COLO829 (cell line): ENCODE measurements at regions not wholly inside any gene's neighbourhood (a gene's known extent, or its start where the extent isn't known, plus 50 kb on each side); places are given as distances from the start of the nearest gene placed in this dataset.

ENCODE experiments used
- DNase-seq: peaks from one replicate; pipeline ENCODE4 v3.0.0; 2012; ENCODE audit warnings: low spot score

DNA sequence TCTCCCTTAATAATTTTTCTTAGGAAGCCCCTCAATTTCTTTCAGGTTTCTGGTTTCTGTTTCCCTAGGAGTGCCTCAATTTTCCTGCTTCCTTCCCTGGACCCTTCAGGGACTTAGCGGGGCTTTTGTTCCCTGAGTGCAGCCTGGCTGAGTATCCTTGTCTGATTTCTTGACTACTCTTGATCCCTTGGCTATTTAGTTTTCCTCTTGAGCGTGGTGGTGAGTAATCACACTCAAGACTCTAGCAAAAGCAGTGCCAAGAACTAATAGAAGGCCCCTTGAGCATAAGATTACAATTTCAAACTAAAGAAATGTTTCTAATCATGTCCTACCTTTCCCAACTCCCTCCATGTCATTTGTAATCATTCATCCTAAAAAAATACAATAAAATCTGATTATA is 94.3 kb upstream of the C3orf80 start:
- DNase-seq, result no peak

DNA sequence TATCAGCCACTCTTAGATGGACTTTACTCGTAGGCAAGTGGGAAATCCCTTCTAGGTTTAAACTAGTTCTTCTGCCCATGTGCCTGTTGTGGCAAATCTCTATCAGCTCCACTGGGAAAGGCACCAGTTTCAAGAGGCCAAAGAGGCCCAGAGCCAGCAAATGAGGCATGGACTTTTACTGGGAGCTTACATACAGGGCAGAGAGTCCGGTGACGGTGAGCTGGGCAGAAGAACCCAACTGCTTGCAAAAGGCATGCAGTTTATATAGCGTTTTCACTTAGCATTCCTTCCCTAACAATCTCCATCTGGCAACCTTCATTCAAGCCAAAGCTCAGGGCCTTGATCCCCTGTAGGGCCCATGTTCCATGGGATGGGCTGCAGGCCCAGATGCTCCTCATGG is 93.0 kb upstream of the C3orf80 start:
- no peak for DNase-seq

DNA sequence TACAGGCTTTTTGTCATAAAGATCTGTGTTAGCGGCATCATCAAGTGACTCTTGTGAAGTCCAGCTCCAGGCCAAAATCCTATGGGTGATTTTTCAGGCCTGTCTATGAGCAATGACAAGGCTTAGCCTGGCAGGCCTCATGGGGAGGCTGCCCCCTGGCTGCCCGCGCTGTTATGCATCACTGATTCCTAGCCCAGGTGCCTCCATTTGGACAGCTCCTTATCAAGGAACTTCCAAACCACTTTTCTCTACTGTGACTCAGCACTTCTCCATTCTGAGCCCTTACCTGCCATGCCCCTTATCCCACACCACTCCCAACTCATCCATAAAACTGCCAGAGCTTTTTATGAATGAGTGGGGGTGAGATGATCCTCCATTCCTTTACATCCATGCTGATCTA is 91.5 kb upstream of the C3orf80 start:
- DNase-seq, result no peak

DNA sequence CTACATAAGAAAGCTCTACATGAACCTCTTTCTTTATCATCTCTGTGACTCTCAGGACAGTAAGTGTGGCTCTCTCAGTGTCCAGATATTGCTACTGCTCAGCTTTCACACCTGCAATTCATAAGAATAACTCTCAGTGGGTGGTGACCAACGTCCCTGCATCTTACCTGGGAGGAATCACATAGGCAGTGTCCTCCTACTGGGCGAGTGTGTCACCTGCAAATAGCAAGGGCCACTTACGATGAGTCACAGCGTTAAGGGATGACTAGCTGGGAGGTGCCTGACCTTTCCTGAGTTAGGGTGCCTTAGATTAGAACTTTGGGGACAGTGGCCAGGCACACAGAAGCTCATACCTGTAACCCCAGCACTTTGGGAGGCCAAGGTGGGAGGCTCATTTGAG is 90.8 kb upstream of the C3orf80 start:
- DNase-seq, result no peak

DNA sequence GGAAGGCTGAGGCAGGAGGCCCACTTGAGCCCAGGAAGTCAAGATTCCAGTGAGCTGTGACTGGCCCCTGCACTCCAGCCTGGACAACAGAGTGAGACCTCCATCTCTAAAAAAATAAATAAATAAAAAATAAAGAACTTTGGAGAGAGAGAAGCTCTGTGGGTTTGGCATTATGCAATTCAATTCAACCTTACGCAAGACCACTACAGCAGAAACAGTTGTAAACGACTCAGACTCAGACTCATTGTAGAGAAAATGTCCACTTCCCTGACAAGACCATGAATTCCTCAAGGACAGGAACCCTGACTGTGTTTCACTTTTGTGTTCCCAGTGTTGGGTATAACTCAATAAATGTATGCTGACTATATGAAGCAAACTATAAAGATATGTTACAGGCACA is 90.3 kb upstream of the C3orf80 start:
- no peak for DNase-seq

DNA sequence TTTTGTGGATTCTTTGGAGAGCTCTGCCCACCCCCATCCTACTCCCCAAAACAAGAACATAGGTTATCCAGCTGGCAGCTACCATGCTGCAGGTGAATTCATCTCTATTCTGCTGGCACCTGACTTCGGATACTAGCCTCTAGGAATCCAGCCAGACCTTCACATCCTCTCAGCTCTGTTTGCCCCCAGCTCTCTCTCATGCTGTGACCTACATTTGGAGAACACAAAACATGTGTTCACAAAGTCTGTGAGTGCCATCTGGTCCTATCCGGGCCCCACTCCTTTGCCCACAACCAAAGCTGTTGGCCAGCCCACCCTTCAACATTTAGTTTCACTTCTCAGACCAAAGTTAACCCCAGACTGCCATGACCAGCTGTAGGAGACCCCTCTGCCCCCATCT is 89.4 kb upstream of the C3orf80 start:
- no peak for DNase-seq

DNA sequence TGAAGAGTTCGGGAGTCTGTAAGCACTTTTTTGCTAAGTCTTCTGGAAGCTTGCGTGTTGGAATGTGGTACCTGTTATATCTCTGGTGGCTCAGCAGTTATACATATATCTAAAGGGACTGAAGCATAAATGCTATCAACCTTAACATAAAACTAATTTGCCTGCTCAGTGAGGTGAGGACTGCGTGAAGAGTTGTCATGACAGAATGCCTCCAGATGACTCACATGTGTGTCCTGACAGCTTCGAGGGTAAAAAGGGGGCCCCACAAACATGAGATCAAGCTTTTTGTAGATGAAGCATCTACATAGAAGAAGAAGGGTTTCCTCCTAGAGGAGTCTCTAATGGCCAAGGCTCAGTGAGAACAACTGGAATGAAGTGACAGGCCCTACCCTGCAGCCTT is 88.8 kb upstream of the C3orf80 start:
- no peak for DNase-seq

DNA sequence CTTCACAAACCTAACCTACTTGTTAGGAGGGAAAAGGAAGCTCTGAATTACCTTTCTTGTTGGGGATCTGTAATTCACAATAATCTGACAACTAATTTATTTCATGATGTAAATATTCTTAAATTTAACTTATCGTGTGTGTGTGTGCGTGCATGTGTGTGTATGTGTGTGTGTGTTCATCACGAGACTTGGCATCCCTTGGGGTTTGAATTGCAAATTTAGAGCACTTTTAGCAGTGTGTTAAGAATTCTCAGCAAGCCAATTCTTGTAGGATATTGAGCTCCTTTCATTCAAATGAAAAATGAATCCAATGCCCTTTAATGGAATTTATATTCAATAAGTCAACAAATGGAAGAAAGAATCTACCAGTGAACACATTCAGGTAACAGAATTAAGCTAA is 85.9 kb upstream of the C3orf80 start:
- no peak for DNase-seq

DNA sequence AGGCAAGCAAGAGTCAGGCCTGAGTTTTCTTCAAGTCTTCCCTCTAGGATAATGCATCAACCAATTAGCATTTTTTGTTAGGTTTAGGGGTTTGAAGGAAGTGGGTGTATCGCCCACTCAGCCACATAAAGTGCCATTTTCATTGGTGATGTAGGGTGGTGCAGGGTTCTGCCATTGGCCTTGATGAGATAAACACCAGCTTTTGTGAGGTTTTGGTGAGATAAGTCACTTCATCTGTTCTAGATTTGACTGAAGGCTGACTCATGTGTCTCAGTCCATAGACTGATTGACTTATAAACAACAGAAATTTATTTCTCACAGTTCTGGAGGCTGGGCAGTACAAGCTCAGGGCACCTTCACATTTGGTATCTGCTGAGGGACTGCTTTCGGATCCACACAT is 84.5 kb upstream of the C3orf80 start:
- DNase-seq, result no peak

DNA sequence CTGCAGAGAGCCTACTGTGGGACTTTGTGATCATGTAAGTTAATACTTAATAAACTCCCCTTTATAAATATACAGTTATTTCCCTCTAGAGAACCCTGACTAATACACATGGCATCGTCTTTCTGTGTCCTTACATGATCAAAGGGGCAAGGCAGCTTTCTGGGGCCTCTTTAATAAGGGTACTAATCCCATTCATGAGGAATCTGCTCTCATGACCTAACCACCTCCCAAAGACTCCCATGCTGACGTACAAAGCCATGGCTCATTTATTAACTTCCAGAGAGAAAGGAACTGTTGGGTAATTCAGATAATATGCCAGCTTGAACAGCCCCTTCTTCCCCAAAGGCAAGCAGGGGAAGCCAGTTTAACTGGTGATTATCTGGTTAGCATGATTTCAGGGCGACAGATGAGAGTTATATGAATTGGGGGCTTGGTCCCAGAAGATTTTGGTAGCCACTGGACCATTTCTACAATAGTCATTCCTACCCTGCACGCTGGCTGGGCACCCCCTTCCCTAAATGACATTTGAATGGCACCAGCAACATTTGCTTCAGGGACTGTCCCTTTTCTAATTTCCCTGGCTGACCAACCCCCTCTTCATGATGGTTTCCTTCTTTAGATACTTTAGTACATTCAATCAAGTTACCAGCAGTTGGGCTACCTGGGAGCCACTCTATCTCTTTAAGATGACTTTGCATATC is 83.6 kb upstream of the C3orf80 start:
- DNase-seq, result no peak

DNA sequence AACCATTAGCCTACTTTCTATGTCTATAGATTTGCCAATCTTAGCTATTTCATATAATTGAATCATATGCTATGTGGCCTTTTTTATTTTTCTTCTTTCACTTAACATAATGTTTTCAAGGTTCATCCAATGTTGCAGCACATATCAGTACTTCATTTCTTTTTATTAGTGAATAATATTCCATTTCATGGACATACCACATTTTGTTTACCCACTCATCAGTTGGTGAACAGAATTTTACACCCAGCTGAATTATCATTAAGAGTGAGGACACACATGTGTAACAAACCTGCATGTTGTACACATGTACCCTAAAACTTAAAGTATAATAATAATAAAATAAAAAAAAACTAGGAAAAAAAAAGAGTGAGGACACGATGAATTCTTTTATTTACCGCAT is 81.7 kb upstream of the C3orf80 start:
- DNase-seq, result no peak

DNA sequence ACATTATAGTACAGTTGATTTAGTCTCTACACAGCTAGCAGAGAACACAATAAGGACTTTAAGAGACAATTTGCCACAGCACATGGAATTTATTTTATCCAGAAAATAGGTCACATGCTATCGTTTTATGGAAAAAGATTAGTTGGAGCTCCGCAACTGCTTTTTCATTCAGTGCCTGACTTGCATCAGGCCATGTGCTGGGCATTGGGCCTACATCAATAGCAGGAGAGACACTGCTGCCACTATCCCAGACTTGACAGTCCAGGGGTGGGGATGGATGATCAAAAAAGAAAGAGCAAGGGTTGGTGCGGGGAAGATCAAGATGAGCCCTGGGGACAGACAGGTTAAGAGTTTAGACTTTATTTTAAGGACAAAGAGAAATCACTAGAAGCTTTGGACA is 75.2 kb upstream of the C3orf80 start:
- no peak for DNase-seq

DNA sequence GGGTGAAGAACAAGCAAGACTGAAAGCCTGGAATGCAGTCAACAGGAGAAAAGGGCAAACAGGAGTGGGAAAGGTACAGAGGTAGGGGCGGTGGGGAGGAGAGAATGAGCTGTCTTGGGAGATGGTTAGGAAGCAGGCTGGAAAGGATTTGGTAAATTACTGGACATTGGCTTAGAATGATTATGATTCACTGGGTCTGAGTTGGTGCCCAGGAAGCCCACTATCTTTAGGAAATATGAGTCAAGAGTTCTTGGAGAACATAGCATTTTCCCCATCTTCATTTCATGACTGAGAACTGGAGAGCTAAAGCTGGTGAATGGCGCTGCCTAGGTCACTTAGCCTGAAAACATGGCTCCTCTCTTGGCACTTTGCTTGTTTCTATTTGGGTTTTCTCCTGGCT is 74.7 kb upstream of the C3orf80 start:
- DNase-seq, result no peak

DNA sequence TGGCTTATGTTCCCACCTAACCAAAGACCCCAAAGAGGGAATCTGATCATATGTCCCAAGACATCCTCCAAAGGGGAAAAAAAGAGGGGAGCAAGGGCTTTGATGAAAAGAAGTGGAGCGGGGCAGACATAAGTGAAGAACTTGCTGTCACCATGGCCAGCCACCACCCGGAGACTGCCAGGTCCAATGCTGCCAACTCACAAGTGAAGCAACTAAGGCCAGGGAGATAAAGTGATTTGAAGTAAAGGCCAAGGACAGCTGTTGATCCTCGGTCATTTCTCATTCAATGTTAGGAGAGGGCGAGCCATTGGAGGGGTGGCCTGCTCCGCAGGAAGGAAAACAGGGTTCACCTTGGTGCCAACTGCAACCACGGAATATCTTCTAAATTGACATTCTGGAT is 72.6 kb upstream of the C3orf80 start:
- no peak for DNase-seq

DNA sequence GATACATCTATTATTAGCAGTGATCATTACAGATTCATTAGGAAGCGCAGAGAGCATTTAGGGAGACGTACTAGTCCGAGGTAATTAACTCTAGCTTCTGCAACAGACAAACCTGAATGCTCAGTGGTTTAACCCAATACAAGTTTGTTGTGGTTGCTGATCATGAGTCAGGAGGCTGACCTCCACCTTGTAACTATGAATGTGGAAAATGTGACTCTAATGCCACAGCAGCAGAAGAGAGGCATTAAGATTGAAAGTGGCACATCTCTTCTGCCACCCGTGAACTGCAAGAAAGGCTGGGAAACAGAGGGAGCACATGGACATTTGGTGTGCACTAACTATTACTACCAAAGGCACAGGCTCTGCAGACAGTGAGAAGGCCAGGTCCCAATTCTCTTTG is 71.2 kb upstream of the C3orf80 start:
- DNase-seq, result no peak

DNA sequence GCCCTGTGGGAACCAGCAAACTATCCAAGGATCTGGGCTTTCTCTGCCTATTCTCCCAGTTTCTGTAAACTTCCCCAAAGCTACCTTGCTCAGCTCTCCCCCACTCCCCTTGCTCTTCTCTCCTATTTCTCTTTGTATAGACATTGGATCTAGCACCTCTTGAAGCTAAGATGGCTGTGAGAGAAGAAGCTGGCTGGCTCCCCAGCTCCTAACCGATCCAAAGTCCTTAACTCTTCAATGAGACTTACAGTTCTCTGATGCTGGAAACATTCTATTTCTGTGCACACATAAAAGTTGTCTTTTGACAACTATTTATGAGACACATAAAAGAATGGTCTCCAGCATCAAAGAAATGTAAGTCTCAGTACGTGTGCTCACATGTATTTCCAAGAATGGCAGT is 70.6 kb upstream of the C3orf80 start:
- DNase-seq, result no peak

DNA sequence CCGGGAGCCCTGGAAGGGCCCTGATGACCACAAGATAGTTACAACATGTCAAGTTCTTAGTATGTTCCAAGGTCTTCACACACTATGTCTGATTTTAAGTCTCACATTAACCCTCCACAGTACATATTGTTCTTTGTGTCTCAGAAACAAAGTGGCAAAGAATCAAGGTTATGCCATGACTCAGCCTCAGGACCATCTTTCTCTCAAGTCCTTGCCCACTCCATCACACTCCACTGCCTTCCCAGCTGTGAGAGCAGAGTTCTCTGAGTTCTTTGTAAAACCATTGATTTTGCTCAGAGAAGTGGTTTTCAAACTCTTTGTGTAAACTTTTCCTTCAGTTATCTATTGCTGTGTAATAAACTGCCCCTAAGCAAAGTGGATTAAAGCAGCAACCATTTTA is 67.9 kb upstream of the C3orf80 start:
- no peak for DNase-seq

DNA sequence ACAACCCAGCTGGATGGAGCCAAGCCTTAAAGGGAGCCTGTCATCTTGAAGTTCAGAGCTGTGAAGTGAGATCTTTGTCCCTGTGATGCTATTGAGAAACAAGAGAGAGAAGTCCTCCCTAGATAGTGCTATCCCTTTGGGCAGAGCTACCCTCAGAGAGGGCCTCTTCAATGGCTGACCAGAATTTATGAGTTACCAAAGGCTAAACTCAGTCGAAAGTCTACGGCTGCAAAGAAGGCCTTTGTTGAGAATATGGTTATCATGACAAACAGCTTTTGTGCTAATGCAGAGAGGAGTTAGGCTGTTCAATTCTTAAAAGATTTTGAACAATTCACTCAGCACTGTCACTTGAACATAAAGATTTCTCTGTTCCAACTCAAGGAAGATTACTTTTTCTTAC is 65.9 kb upstream of the C3orf80 start:
- peak; percentile 78 for DNase-seq

DNA sequence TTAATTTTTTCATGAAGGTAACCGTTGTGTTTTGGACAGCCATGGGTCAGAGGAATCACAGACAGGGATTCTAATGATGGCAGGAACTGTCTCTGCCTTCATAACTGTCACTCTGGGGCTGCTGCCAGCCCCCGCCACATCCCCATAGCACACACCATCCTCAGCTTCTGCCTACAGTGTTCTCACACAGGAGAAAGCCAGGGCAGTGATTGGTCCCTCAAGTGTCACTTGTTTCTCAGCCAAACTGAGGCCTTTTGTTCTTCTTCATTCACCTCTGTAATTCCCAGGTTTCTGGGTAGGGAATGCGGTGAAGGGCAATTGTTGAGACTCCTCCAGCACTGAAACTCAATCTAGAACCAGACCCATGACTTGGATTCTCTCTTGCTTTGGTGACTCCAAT is 65.4 kb upstream of the C3orf80 start:
- peak; percentile 88 for DNase-seq

DNA sequence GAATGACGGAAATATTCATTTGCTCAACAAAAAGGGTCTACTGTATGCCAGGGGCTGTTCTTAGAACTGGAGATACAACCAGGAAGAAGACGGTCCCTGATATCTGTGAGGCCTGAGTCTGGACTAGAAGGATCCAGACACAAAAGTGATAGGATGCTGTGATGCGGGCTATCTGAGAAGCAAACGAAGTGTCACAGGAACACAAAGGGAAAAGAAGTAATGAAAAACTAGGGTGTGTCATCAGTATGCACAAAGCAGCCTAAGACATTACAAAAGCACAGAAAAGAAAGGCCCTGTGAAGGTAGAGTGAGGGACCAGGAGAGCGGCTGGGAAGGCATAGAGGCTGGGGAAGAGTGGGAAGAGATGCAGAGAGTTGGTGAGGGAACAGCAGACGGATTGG is 63.3 kb upstream of the C3orf80 start:
- DNase-seq, result no peak

DNA sequence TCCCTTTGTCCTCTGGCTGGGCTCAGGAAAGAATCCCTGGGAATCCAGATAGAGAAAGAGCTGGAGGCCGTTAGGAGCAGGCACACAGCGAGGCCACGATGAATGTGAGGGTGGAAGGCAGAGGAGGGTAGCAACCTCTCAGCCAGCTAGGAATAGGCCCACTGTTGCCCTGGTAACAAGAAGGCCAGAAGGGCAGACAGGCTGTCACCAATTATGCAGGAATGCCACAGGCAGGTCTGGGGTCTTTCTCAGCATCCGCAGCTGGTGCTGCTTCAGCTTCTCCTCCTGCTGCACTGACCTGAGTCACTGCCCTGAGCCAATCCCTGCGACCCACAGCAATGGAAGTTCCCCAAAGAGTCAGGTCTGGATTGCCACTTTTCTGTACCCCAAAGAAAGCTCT is 62.8 kb upstream of the C3orf80 start:
- no peak for DNase-seq

DNA sequence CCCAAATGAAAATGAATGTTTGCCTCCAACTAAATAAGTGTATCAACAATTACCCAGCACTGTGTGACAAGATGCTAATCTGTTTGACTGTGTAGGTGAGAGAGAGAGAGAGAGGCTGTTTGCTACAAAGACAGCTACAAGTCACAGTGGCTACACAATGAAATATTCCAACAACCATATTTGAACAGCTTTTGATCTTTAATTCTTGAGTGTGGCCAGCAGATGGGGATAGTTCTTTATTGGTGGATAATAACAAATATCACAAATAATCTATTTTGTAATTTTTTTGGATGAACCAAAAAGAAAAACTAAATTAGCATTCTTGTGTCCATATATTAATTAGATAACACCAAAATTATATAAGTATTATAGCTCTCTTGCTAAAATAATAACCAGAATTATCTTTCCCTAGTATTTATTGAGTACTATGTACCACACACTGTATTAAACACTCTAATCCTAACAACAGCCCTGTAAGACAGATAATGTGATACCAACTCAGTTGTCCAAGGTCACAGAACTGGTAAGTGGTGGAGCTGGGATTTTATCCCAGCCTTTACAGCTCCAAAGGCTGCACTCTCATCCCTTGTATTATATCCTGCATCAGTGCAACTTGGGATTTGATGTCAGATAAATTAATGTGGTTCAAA is 61.9 kb upstream of the C3orf80 start:
- peak; percentile 73 for DNase-seq

DNA sequence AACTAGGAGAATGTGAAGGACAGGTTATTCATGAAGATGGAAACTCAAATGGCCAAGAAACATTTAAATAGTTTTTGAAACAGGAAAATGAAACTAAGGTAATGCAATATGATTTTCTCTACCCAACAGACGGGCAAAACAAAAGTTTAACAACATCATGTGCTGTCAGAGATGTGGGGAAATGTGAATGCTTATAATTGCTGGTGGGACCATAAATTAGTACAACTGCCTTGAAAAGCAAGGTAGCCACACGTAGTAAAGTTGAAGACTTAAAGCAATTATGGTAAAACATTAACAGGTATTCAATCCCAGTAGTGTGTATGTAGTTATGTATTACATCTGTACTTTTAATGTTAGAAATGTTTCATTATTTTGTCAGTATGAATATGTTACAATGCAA is 57.0 kb upstream of the C3orf80 start:
- DNase-seq, result no peak
